GM12891 (cell line): ENCODE measurements at regions not wholly inside any gene's neighbourhood (a gene's known extent, or its start where the extent isn't known, plus 50 kb on each side); places are given as distances from the start of the nearest gene placed in this dataset.

Experiments used
- PAX5 ChIP-seq: IDR thresholded peaks from 2 replicates; pipeline ENCODE4 v1.6.1; 2011; ENCODE audit warnings: low read length, moderate library complexity, mild to moderate bottlenecking; ENCODE audit not compliant: insufficient read depth, severe bottlenecking
- POLR2A ChIP-seq: IDR thresholded peaks from 2 replicates; pipeline ENCODE4 v1.6.1; 2011; ENCODE audit warnings: low read depth, low read length, control low read depth
- POLR2AphosphoS5 ChIP-seq: IDR thresholded peaks from 2 replicates; pipeline ENCODE4 v1.6.1; 2011; ENCODE audit warnings: low read depth, low read length, control low read depth
- SPI1 ChIP-seq: IDR thresholded peaks from 2 replicates; pipeline ENCODE4 v1.6.1; 2011; ENCODE audit warnings: low read depth, low read length, control low read depth
- TAF1 ChIP-seq: IDR thresholded peaks from 2 replicates; pipeline ENCODE4 v1.6.1; 2011; ENCODE audit warnings: low read depth, low read length, control low read depth

DNA sequence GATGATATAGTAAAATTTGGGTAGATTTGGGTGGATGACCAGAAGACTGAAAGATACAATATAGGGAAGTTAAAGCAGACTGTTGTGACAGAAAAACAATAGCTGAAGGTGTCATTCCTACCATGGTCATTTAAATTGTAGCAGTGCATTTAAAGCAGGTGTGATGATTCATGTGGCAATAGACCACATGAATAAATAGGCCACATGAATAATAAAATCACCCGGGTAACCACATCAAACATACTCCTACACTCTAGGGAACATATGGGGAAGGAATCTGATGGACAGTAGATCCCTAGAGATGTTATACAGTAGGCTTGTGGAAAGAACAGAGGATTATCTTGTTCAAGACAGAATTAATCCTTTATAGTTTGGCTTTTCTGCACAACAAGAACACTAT, 392.6 kb downstream of the SLITRK5 start:
- TF ChIP-seq POLR2AphosphoS5 (no peak), POLR2A (no peak), TAF1 (no peak), SPI1 (no peak), PAX5 (no peak)
